ENCODE measurements at regions not wholly inside any gene's neighbourhood (a gene's known extent, or its start where the extent isn't known, plus 50 kb on each side); places are given as distances from the start of the nearest gene placed in this dataset.
"Not testable (repeated sequence)": the region's sequence is repeated elsewhere in the genome, so short reads cannot be mapped to it uniquely, and the experiment has no call there.

GRCh38 chr7:13713092-13713491, 276.4 kb downstream of the ETV1 start:
- DNase-seq (ENCODE audit: low read depth in 2 of 2) = no peak

GRCh38 chr7:13715534-13715933, 273.9 kb downstream of the ETV1 start:
- no peak for DNase-seq (ENCODE audit: low read depth in 2 of 2)

GRCh38 chr7:13717031-13717430, 272.4 kb downstream of the ETV1 start:
- DNase-seq (ENCODE audit: low read depth in 2 of 2) = peak; percentile 53 to 60

GRCh38 chr7:13724191-13724976, 265.1 kb downstream of the ETV1 start:
- no peak for DNase-seq (ENCODE audit: low read depth in 2 of 2)

- DNase-seq (ENCODE audit: low read depth in 2 of 2) = no peak
These were observed 264.4 kb downstream of the ETV1 start for GRCh38 chr7:13724977-13725566.

- no peak for DNase-seq (ENCODE audit: low read depth in 2 of 2)
These were observed 263.9 kb downstream of the ETV1 start for GRCh38 chr7:13725591-13725990.

GRCh38 chr7:13727279-13727678, 262.2 kb downstream of the ETV1 start:
- DNase-seq (ENCODE audit: low read depth in 2 of 2) = no peak

GRCh38 chr7:13727751-13728150, 261.7 kb downstream of the ETV1 start:
- DNase-seq (ENCODE audit: low read depth in 2 of 2) = no peak

- not testable (repeated sequence) for DNase-seq (ENCODE audit: low read depth in 2 of 2)
These were observed 261.0 kb downstream of the ETV1 start for GRCh38 chr7:13728430-13728829.

- no peak for DNase-seq (ENCODE audit: low read depth in 2 of 2)
These were observed 257.8 kb downstream of the ETV1 start for GRCh38 chr7:13731643-13732042.

- no peak for DNase-seq (ENCODE audit: low read depth in 2 of 2)
These were observed 251.9 kb downstream of the ETV1 start for GRCh38 chr7:13737563-13737962.

- DNase-seq (ENCODE audit: low read depth in 2 of 2) = no peak
These were observed 247.3 kb downstream of the ETV1 start for GRCh38 chr7:13742126-13742525.

GRCh38 chr7:13742811-13743210, 246.7 kb downstream of the ETV1 start:
- no peak for DNase-seq (ENCODE audit: low read depth in 2 of 2)

- no peak for DNase-seq (ENCODE audit: low read depth in 2 of 2)
These were observed 246.2 kb downstream of the ETV1 start for GRCh38 chr7:13743226-13743625.

GRCh38 chr7:13745530-13745929, 243.9 kb downstream of the ETV1 start:
- DNase-seq (ENCODE audit: low read depth in 2 of 2) = no peak

GRCh38 chr7:13748998-13749397, 240.5 kb downstream of the ETV1 start:
- no peak for DNase-seq (ENCODE audit: low read depth in 2 of 2)

GRCh38 chr7:13749636-13750035, 239.8 kb downstream of the ETV1 start:
- no peak for DNase-seq (ENCODE audit: low read depth in 2 of 2)

- DNase-seq (ENCODE audit: low read depth in 2 of 2) = no peak
These were observed 237.7 kb downstream of the ETV1 start for GRCh38 chr7:13751766-13752165.

GRCh38 chr7:13757841-13758240, 231.6 kb downstream of the ETV1 start:
- no peak for DNase-seq (ENCODE audit: low read depth in 2 of 2)

GRCh38 chr7:13765853-13766252, 223.6 kb downstream of the ETV1 start:
- not testable (repeated sequence) for DNase-seq (ENCODE audit: low read depth in 2 of 2)

- DNase-seq (ENCODE audit: low read depth in 2 of 2) = no peak
These were observed 219.2 kb downstream of the ETV1 start for GRCh38 chr7:13770305-13770704.

GRCh38 chr7:13774976-13775375, 214.5 kb downstream of the ETV1 start:
- DNase-seq (ENCODE audit: low read depth in 2 of 2) = no peak

GRCh38 chr7:13777242-13777641, 212.2 kb downstream of the ETV1 start:
- DNase-seq (ENCODE audit: low read depth in 2 of 2) = no peak

GRCh38 chr7:13778967-13779366, 210.5 kb downstream of the ETV1 start:
- no peak for DNase-seq (ENCODE audit: low read depth in 2 of 2)

Measured in fibroblast of skin of left quadriceps (primary cell).